Smooth muscle cell (in vitro differentiated cells): ENCODE measurements at regions not wholly inside any gene's neighbourhood (a gene's known extent, or its start where the extent isn't known, plus 50 kb on each side); places are given as distances from the start of the nearest gene placed in this dataset.

Source experiments
- DNase-seq: peaks from one replicate; lab custom pipeline; 2025; ENCODE audit not compliant: unreplicated experiment; lab: John Stamatoyannopoulos, UW
- H2AFZ ChIP-seq: fragments of 200-600 bp; sonication (generic); 2 replicates; pipeline ENCODE4 v1.6.0; 2016; ENCODE audit warnings: antibody characterized with exemption, low read depth, mild to moderate bottlenecking
- H3F3A ChIP-seq: fragments of 200-600 bp; sonication (generic); 2 replicates; pipeline ENCODE4 v1.6.0; 2017; ENCODE audit warnings: antibody characterized with exemption, low read depth
- H3K27ac ChIP-seq: fragments of 200-600 bp; sonication (generic); 2 replicates; pipeline ENCODE4 v1.5.1; 2016; ENCODE audit warnings: low read depth, mild to moderate bottlenecking
- H3K27me3 ChIP-seq: fragments of 200-600 bp; sonication (generic); 2 replicates; pipeline ENCODE4 v1.6.1; 2016; ENCODE audit warnings: low read depth, mild to moderate bottlenecking
- H3K36me3 ChIP-seq: fragments of 200-600 bp; sonication (generic); 2 replicates; pipeline ENCODE4 v1.5.1; 2016; ENCODE audit warnings: low read depth
- H3K4me1 ChIP-seq: fragments of 200-600 bp; sonication (generic); 2 replicates; pipeline ENCODE4 v1.5.1; 2016; ENCODE audit warnings: low read depth
- H3K4me2 ChIP-seq: fragments of 200-600 bp; sonication (generic); 2 replicates; pipeline ENCODE4 v1.6.0; 2016; ENCODE audit warnings: mild to moderate bottlenecking
- H3K4me3 ChIP-seq: fragments of 200-600 bp; sonication (generic); 2 replicates; pipeline ENCODE4 v1.5.1; 2016; ENCODE audit warnings: mild to moderate bottlenecking
- H3K79me2 ChIP-seq: fragments of 200-600 bp; sonication (generic); 2 replicates; pipeline ENCODE4 v1.6.0; 2016; ENCODE audit warnings: low read depth, mild to moderate bottlenecking
- H3K9ac ChIP-seq: fragments of 200-600 bp; sonication (generic); 2 replicates; pipeline ENCODE4 v1.6.0; 2016; ENCODE audit warnings: low read depth
- H3K9me3 ChIP-seq: fragments of 200-600 bp; sonication (generic); replicated peaks from 2 replicates; pipeline ENCODE4 v1.5.1; 2016; ENCODE audit warnings: low read depth
- H4K20me1 ChIP-seq: fragments of 200-600 bp; sonication (generic); 2 replicates; pipeline ENCODE4 v1.6.0; 2016; ENCODE audit warnings: low read depth
- WGBS: methylation state at CpG from one replicate; pipeline ENCODE4 v1.1.7; 2016; ENCODE audit warnings: low lambda C conversion rate; 5-methylcytosine and 5-hydroxymethylcytosine counted together
- TF ChIP-seq, protein P1 (sequence below): fragments of 200-600 bp; sonication (generic); IDR thresholded peaks from 2 replicates; pipeline ENCODE4 v1.5.1; 2017; ENCODE audit warnings: borderline replicate concordance, mild to moderate bottlenecking, antibody characterized with exemption; ENCODE audit not compliant: insufficient read depth, poor library complexity, severe bottlenecking

DNA sequence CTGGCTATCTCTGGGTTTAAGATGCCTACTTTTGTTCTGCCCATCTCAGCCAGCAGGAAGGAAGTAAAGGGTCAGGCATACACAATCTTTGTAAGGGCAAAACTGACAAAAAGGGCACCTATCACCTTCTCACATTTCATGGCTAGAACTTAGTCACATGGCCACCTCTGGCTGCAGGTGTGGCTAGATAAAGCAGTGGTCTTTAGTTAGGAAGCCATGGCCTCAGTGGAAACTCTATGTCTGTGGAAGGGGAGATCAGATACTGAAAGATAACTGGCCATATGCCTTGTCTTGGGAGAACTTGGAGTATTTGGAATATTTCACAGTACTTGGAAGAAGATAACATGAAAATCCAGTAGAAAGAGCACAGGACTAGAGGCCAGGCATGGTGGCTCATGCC lies 80.7 kb upstream of the TBL1XR1 start:
- no peak for DNase-seq
- no peaks in the 10 kb centered on the region for H4K20me1 ChIP-seq
- TF ChIP-seq, protein P1, sequence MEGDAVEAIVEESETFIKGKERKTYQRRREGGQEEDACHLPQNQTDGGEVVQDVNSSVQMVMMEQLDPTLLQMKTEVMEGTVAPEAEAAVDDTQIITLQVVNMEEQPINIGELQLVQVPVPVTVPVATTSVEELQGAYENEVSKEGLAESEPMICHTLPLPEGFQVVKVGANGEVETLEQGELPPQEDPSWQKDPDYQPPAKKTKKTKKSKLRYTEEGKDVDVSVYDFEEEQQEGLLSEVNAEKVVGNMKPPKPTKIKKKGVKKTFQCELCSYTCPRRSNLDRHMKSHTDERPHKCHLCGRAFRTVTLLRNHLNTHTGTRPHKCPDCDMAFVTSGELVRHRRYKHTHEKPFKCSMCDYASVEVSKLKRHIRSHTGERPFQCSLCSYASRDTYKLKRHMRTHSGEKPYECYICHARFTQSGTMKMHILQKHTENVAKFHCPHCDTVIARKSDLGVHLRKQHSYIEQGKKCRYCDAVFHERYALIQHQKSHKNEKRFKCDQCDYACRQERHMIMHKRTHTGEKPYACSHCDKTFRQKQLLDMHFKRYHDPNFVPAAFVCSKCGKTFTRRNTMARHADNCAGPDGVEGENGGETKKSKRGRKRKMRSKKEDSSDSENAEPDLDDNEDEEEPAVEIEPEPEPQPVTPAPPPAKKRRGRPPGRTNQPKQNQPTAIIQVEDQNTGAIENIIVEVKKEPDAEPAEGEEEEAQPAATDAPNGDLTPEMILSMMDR: no peak
- no peaks in the 10 kb centered on the region for H3F3A ChIP-seq
- H3K79me2 ChIP-seq: no peaks in the 10 kb centered on the region
- H2AFZ ChIP-seq: no peak overlapping the region
- no peaks in the 10 kb centered on the region for H3K4me1 ChIP-seq
- H3K36me3 ChIP-seq: no peaks in the 10 kb centered on the region
- H3K27me3 ChIP-seq: no peaks in the 10 kb centered on the region
- no peak overlapping the region for H3K4me2 ChIP-seq
- H3K9me3 ChIP-seq: no peaks in the 10 kb centered on the region
- no peak overlapping the region for H3K27ac ChIP-seq
- H3K4me3 ChIP-seq: no peak overlapping the region
- no peak overlapping the region for H3K9ac ChIP-seq

DNA sequence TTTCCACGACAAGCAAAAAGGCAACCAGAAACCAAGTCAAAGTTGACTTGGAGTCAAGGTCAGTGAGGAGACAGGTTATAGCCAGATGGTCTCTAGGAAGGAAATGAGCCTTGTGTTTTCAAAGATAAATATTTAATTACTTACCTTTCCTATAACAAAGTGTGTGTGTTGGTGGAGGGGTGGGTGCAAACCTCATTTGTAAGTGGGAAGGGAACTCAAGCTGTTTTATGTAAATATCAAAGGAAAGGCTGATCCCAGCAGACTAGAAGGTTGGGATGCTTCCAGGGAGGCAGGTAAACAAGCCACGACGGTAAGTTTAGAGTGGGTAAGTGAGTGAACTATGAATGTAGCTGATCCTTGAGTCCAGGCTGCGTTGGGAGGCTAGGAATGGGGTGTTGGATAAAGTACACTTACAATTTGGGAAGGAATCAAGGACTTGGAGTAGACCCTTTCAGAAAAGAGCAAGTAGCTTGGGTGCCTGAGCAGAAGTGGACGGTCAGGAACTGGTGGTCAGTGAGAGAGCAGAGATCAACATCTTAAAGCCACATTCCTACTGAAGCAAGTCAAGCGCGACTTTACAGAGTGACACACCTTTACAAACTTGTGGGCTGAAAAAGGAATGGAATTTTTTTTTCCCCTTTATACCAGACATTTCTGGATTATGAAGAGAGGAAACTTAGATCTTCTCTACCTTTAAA lies 82.0 kb upstream of the TBL1XR1 start:
- no peaks in the 10 kb centered on the region for H3K79me2 ChIP-seq

DNA sequence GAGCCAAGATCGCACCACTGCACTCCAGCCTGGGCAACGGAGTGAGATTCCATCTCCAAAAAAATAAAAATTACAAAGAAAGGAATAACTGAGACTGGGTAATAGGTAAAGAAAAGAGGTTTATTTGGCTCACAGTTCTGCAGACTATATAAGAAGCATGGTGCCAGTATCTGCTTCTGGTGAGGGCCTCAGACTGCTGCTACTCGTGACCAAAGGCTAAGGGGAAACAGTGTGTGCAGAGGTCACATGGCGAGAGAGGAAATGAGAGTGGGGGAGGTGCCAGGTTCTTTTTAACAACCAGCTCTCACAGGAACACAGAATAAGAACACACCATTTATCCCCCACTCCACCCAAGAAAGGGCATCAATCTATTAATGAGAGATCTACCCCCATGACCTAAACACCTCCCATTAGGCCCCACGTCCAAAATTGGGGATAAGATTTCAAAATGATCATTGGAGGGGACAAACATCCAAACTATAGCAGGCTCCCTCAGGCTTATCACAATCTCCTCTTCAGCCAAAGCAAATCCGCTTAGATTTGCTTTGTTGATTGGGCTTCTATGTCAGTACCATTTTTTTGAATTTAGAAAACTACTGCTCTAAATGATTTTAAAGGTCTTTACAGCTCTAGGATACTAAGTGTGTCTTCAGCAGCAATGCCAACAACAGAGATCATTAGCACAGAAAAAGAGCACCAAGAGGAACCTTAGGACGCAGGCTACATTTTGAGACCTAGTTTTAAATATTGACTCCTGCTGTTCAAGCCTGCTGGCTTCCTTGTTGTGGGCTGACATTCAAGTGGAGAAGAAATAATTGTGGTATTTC lies 84.2 kb upstream of the TBL1XR1 start:
- Histone ChIP-seq H3K79me2 (no peaks in the 10 kb centered on the region), H2AFZ (no peak overlapping the region), H3K4me1 (peaks cover 10% of the 10 kb centered on the region), H3K4me2 (no peak overlapping the region), H3F3A (no peaks in the 10 kb centered on the region), H3K9ac (no peak overlapping the region), H3K27me3 (no peaks in the 10 kb centered on the region), H4K20me1 (no peaks in the 10 kb centered on the region), H3K9me3 (no peaks in the 10 kb centered on the region), H3K4me3 (no peak overlapping the region), H3K27ac (no peak overlapping the region), H3K36me3 (no peaks in the 10 kb centered on the region)
- TF ChIP-seq, protein P1: no peak
- WGBS: 75% methylated on average over 7 of the region's 7 CpGs
- DNase-seq: no peak

More for the DNA sequence above, 82.0 kb upstream of the TBL1XR1 start:
- no peak for DNase-seq
- TF ChIP-seq, protein P1: no peak
- Histone ChIP-seq H3K9me3 (no peaks in the 10 kb centered on the region), H3F3A (no peaks in the 10 kb centered on the region), H4K20me1 (no peaks in the 10 kb centered on the region), H3K36me3 (no peaks in the 10 kb centered on the region), H3K27ac (no peak overlapping the region), H3K27me3 (no peaks in the 10 kb centered on the region), H3K4me3 (no peak overlapping the region), H3K4me1 (peaks cover 5% of the 10 kb centered on the region), H3K4me2 (no peak overlapping the region), H3K9ac (no peak overlapping the region), H2AFZ (no peak overlapping the region)
- WGBS: 57% methylated on average over 7 of the region's 7 CpGs
